ENCODE measurements at regions not wholly inside any gene's neighbourhood (a gene's known extent, or its start where the extent isn't known, plus 50 kb on each side); places are given as distances from the start of the nearest gene placed in this dataset.
"Not testable (repeated sequence)": the region's sequence is repeated elsewhere in the genome, so short reads cannot be mapped to it uniquely, and the experiment has no call there.

GRCh38 chr18:14460364-14460763 lies 83.0 kb downstream of the POTEC start:
- ATAC-seq (ENCODE audit: low read depth); H3K9me3 Mint-ChIP-seq; intact Hi-C loops (cut with micrococcal nuclease); CTCF ChIA-PET; DNase-seq; H3K4me1 Mint-ChIP-seq; POLR2A ChIA-PET; H3K4me3 Mint-ChIP-seq; H3K27ac Mint-ChIP-seq; H3K27me3 Mint-ChIP-seq; H3K36me3 Mint-ChIP-seq (ENCODE audit: low read depth): not testable (repeated sequence)

DNA sequence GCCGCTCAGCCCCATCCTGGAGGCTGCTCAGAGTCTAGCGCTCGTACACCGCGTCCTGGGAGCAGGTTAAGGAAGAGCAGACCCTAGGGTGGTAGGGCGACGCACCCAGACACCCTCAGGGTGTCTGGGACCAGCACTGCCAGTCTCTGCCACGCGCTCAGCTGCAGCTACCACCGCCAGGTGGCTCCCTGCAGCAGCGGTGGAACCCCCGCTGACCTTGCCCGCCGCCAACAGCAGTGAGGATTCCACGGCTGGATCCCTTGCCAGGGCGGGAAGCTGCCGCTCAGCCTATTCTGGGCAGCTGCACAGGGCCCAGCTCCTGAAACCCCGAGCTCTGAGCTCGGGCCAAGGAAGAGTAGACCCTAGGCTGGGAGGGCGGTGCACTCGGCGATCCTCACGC lies 83.6 kb downstream of the POTEC start:
- H3K4me1 Mint-ChIP-seq; CTCF ChIA-PET; H3K4me3 Mint-ChIP-seq; H3K9me3 Mint-ChIP-seq; H3K27ac Mint-ChIP-seq; POLR2A ChIA-PET; intact Hi-C loops (cut with micrococcal nuclease); H3K36me3 Mint-ChIP-seq (ENCODE audit: low read depth); ATAC-seq (ENCODE audit: low read depth); DNase-seq; H3K27me3 Mint-ChIP-seq: not testable (repeated sequence)

DNA sequence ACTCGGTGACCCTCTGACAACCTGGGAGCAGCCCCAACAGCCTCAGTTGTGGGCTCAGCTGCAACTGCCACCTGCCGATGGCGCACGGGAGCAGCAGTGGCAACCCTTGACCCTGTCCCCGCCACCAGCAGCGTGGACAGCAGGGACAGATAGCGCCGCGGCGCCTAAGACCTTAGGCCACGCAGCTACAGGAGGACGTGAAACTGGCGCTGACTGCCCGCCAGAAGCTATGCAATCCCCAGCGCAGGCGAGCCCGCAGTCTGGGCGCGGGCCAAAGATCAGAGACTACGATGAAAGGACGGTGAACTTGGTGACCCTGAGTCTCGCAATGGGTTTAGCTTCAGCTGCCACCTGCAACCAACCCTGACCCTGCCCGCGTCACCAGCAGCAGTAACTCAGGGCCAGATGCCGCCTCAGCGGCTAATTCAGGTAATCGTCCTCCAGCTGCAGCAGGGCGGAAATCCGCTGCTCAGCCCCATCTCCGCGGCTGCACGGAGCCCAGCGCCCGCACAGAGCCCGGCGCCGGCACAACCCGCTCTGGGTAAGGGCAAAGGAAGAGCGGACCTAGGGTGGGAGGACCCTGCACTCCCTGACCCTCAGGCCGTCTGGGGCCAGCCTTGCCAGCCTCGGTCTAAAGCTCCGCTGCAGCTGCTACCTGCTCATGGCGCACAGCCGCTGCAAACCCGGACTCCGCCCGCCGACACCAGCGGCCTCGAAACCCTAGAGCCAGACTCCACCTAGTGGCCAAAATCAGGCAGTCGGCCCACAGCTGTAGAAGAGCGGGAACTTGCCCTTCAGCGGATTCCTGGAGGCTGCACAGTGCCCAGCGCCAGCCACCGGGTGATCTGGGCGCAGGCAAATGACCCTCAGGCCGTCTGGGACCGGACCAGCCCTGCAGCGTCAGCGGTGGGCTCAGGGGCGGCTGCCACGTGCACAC lies 85.1 kb downstream of the POTEC start:
- not testable (repeated sequence) for H3K4me1 Mint-ChIP-seq, H3K4me3 Mint-ChIP-seq

DNA sequence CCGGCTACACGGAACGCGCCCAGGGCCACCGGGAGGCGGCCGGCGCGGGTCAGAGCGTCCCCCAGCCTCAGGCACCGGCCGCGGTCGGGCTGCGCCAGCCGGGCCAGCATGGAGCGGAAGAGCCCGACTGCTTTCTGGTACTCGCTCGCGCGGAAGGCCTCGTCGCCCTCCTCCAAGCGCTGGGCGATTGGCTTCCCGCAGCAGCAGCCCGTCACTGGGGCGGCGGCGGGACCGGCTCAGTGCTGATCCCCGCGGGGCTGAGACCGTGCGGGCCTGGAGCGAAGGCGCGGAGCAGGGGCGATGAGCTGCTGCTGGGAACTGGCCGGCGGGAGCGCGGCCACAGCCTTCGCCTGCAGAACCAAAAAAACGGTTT lies 92.8 kb downstream of the POTEC start:
- H3K27me3 Mint-ChIP-seq; H3K4me3 Mint-ChIP-seq; H3K36me3 Mint-ChIP-seq (ENCODE audit: low read depth); H3K27ac Mint-ChIP-seq; H3K9me3 Mint-ChIP-seq; H3K4me1 Mint-ChIP-seq; POLR2A ChIA-PET; ATAC-seq (ENCODE audit: low read depth); intact Hi-C loops (cut with micrococcal nuclease); CTCF ChIA-PET; DNase-seq: not testable (repeated sequence)

More for the DNA sequence above, 85.1 kb downstream of the POTEC start:
- POLR2A ChIA-PET; H3K9me3 Mint-ChIP-seq; CTCF ChIA-PET; H3K27ac Mint-ChIP-seq; H3K27me3 Mint-ChIP-seq; DNase-seq; ATAC-seq (ENCODE audit: low read depth); intact Hi-C loops (cut with micrococcal nuclease); H3K36me3 Mint-ChIP-seq (ENCODE audit: low read depth): not testable (repeated sequence)

DNA sequence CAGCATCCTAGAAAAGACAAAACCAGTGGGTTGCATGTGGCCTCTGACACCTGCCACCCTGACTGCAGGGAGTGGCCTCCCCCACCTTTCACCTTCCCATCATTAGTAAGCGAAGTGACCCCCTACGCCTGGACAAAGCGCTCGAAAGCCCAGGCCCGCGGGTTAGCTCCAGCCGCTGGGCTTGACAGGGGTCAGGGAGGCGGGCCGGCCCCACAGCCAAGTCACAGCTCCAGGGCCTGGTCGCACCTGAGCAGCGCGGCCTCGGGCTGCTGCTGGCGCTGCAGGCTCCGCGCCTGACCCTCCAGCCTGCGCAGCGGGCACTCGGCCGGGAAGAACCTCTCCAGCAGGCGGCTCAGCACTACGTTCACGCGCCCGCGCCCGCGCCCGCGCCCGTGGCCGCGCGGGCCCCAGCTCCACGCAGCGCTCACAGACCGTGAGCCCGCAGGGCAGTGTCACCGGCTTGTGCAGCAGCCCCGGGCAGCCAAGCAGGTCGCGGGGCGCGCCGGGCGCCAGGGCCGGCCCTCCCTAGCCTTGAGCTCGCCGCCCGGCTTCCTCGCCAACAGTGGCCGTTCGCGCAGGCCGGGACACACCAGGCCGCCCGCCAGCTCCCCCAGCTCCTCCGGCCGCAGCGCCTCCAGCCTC lies 93.3 kb downstream of the POTEC start:
- intact Hi-C loops (cut with micrococcal nuclease); H3K36me3 Mint-ChIP-seq (ENCODE audit: low read depth); CTCF ChIA-PET; H3K4me1 Mint-ChIP-seq; H3K4me3 Mint-ChIP-seq; H3K9me3 Mint-ChIP-seq; ATAC-seq (ENCODE audit: low read depth); DNase-seq; H3K27ac Mint-ChIP-seq; H3K27me3 Mint-ChIP-seq; POLR2A ChIA-PET: not testable (repeated sequence)

DNA sequence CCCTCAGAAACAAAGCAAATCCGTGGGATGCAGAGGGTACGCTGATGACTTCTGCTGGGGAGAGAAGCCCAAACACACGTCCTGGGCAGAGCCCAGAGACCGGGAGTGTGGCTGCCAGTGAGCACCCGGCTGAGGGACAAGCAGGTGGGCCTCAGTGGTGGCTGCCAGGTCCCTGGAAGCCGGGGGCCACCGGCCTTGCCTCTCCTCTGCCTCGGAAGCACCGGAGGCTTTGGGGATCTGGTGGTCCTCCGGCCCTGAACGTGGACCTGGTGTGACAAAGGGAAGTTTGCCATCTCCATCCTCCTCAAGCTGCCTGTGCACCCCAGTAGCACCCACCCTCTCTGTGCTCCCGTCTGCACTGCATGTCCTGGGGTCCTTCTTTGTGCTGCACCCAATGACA lies 94.3 kb downstream of the POTEC start:
- H3K9me3 Mint-ChIP-seq; POLR2A ChIA-PET; H3K36me3 Mint-ChIP-seq (ENCODE audit: low read depth); DNase-seq; CTCF ChIA-PET; H3K4me3 Mint-ChIP-seq; H3K4me1 Mint-ChIP-seq; ATAC-seq (ENCODE audit: low read depth); H3K27ac Mint-ChIP-seq; intact Hi-C loops (cut with micrococcal nuclease); H3K27me3 Mint-ChIP-seq: not testable (repeated sequence)

DNA sequence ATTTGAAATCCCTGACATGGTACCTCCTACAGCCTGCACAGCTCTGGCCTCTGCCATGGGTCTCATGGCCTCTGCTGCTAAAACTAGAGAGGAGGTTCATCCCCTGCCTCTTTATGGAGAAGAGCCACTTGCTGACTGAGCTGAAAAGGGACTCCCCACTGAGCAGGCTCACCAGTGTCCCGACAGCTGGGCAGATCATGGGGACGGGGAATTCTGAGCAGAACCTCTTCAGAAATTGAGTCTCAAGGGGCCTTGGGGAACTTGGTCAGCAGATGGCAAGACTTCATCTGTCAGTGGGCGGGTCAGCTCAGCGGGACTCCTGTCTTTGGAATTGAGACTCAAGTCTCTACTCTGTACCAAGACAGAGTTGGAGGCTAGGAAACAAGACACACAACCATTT lies 95.7 kb downstream of the POTEC start:
- H3K36me3 Mint-ChIP-seq (ENCODE audit: low read depth); DNase-seq; ATAC-seq (ENCODE audit: low read depth); POLR2A ChIA-PET; H3K4me3 Mint-ChIP-seq; intact Hi-C loops (cut with micrococcal nuclease); H3K27me3 Mint-ChIP-seq; H3K27ac Mint-ChIP-seq; H3K4me1 Mint-ChIP-seq; CTCF ChIA-PET; H3K9me3 Mint-ChIP-seq: not testable (repeated sequence)

DNA sequence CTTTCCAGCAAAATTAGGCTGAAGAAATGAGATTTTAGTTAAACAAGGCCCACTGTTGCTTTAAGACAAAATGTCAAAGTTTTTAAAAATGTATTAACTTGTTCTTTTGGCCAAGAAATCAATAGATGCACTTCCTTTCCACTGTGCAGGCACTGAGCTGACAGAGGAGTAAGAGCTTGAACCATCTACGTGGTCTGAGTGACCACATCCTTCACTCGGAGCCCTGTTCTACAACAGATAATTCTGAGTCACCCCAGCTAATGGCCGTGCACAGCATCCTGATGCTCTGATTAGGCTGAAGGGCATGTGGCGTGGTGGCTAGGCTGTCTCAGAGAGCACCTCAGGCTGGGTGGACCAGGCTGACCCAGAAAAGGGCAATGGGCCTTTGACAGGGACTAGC lies 107.9 kb downstream of the POTEC start:
- H3K4me3 Mint-ChIP-seq; H3K4me1 Mint-ChIP-seq; H3K9me3 Mint-ChIP-seq; DNase-seq; CTCF ChIA-PET; intact Hi-C loops (cut with micrococcal nuclease); POLR2A ChIA-PET; H3K36me3 Mint-ChIP-seq (ENCODE audit: low read depth); H3K27ac Mint-ChIP-seq; ATAC-seq (ENCODE audit: low read depth): not testable (repeated sequence)
- peaks cover 12% of the 10 kb centered on the region for H3K27me3 Mint-ChIP-seq

GRCh38 chr18:14432371-14432770 lies 111.0 kb downstream of the POTEC start:
- ATAC-seq (ENCODE audit: low read depth); H3K9me3 Mint-ChIP-seq; POLR2A ChIA-PET; H3K4me3 Mint-ChIP-seq; H3K36me3 Mint-ChIP-seq (ENCODE audit: low read depth); H3K27ac Mint-ChIP-seq; CTCF ChIA-PET; H3K4me1 Mint-ChIP-seq; intact Hi-C loops (cut with micrococcal nuclease); DNase-seq: not testable (repeated sequence)
- H3K27me3 Mint-ChIP-seq: peaks cover 15% of the 10 kb centered on the region

DNA sequence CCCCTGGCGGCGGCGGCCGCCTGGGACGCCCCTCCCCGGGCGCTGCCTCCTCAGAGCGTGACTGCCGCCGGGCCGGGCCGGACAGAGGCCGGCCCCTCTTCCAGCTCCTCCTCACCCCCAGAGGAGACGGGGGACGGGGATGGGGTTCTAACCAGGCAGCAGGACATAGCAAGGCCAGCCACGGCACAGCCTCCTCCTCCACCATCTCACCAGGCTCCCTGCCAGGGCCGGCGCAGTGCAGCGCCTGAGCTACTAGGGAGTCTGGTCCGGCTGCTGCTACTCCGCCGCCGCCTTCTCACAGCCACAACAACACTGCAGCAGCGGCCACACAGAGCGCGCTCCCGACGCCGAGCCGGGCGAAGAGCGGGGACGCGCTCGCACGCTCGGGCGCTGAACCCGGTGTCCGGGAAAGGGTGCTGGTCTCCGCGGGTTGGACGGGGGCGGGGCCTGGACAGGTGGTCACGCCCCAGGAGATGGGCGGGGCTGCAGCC lies 112.3 kb downstream of the POTEC start:
- CTCF ChIA-PET; intact Hi-C loops (cut with micrococcal nuclease); H3K36me3 Mint-ChIP-seq (ENCODE audit: low read depth): not testable (repeated sequence)

DNA sequence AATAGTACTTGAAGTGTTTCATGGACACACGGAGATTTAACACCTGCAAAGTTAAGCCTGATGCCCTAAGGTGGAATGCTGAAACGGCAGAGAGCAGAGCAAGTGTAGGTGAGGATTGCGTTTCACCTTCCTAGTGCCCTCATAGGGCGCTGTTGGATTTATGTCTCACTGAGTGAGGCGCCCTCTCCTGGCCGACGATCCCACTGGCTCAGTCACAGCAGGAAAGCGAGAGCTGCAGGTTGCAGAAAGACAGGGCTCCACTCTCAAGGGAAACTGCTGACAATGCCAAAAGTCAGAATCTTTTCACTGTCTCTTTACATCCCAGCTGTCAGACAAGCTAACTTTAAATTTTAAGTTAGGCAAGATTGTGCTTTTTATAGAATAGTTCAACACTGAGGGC lies 127.6 kb downstream of the POTEC start:
- CTCF ChIA-PET: not testable (repeated sequence)

More for the DNA sequence above, 112.3 kb downstream of the POTEC start:
- Mint-ChIP-seq H3K27me3 (peaks cover 15% of the 10 kb centered on the region), H3K4me3 (peak overlapping the region; percentile 69)
- POLR2A ChIA-PET; H3K4me1 Mint-ChIP-seq; ATAC-seq (ENCODE audit: low read depth); H3K27ac Mint-ChIP-seq; DNase-seq; H3K9me3 Mint-ChIP-seq: not testable (repeated sequence)

DNA sequence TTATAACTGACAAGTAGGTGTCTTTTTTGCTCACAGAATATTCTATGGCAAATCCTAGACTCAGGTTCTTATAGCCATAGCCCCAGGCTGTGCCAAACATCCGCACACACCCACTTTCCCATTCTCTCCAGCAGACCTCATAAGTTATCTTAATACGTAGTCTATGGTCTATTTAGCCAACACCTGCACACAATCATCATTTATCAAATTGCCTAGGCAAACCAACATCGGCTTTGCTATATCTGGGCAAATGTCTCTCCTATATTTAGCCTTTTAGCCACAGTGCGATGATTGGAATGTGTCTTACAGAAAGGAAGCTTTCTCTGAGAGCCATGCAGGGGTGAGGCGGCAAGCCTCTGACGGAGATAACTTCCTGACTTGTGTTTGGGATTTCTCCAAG lies 128.0 kb downstream of the POTEC start:
- ATAC-seq (ENCODE audit: low read depth); POLR2A ChIA-PET; CTCF ChIA-PET; H3K4me1 Mint-ChIP-seq; DNase-seq; H3K36me3 Mint-ChIP-seq (ENCODE audit: low read depth); H3K9me3 Mint-ChIP-seq; H3K27me3 Mint-ChIP-seq; H3K27ac Mint-ChIP-seq; H3K4me3 Mint-ChIP-seq: not testable (repeated sequence)
- intact Hi-C loops (cut with micrococcal nuclease): loop anchor here (5.0 kb wide), 2 partner anchors 238 to 593 kb away; partner anchors contain the start of gene MC5R

More for the DNA sequence above, 127.6 kb downstream of the POTEC start:
- H3K4me3 Mint-ChIP-seq; H3K27me3 Mint-ChIP-seq; H3K27ac Mint-ChIP-seq; H3K9me3 Mint-ChIP-seq; ATAC-seq (ENCODE audit: low read depth); H3K4me1 Mint-ChIP-seq; POLR2A ChIA-PET; H3K36me3 Mint-ChIP-seq (ENCODE audit: low read depth); DNase-seq: not testable (repeated sequence)
- intact Hi-C loops (cut with micrococcal nuclease): loop anchor here (5.0 kb wide), 2 partner anchors 239 to 594 kb away; partner anchors contain the start of gene MC5R

Measured in activated B cell treated with CpG ODN at 0.5 μM for 24 hours (primary cell).